Posterior vena cava (tissue), 2 donors: ENCODE measurements at regions not wholly inside any gene's neighbourhood (a gene's known extent, or its start where the extent isn't known, plus 50 kb on each side); places are given as distances from the start of the nearest gene placed in this dataset.

Source experiments
- DNase-seq: peaks from one replicate; pipeline ENCODE4 v3.0.0-alpha.2; 2020; ENCODE audit warnings: low spot score
- intact Hi-C, 2 donors: fragments of 100-400 bp; cut with DNase I; formaldehyde crosslinking; loops; one replicate each; pipeline versions ENCODE4 v1.14.1 to v1.14.2; 2022 to 2023
- donor health status: DM: yes; HTN: yes; CAD: no.
- donor health status: DM: yes; HTN: yes; CAD: no.

DNA sequence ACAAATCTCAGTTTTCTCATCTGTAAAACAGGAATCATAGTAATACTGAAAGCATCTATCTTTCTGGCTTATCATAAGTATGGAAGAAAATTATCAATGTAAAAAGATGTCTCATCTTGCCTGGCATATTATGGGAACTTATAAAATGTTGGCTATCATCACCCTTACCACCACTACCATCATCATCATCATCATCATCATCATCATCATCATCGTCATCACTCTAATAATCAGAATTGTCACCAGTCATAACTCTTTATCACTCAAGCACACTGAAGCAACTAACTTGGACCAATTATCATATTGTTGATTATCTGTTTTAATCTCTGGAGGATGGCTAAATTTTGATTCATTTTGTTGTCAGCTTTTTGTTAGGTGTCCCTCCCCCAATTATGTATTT, 825.4 kb downstream of the SORCS3 start:
- intact Hi-C loops = no loop called here

DNA sequence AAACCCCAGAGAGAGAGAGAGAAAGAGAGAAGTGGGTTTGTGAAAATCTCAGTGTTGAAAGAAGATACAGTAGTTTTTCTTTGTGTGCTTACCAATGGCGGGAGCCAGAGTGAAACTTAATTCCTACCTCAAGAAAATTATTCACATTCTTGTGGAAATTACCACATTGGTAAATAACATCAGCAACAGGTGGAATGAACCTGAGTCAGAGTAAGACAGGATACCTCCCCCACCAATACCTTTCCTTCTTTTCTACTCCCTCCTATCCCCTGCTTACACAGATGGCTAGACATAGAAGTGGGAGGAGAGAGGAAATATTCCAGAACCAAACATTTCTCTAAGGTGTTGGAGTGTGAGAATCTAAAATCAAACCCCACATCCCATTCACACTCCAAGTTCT, 793.9 kb downstream of the SORCS3 start:
- intact Hi-C loops = no loop called here

More for the DNA sequence above, 825.4 kb downstream of the SORCS3 start:
- no peak for DNase-seq

DNA sequence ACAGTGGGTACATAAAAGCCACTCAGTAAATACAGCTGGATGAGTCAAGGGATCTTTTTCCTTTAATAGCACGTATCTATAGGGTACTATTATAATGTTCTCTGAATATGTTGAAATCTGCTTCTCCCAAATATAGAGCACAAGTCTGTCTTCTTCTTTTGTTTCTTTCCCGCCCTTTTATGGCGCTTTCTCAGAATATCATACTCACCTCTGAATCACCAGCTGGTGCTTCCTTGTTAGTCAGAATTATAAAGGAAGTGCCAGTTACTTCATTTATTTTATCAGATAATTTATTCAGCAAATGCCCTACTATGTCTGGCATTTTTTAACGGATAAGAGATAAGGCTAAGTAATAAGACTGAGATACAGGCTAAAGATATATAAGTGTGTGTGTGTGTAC, 772.9 kb downstream of the SORCS3 start:
- no peak for DNase-seq
- intact Hi-C loops = no loop called here

More for the DNA sequence above, 793.9 kb downstream of the SORCS3 start:
- DNase-seq = no peak

DNA sequence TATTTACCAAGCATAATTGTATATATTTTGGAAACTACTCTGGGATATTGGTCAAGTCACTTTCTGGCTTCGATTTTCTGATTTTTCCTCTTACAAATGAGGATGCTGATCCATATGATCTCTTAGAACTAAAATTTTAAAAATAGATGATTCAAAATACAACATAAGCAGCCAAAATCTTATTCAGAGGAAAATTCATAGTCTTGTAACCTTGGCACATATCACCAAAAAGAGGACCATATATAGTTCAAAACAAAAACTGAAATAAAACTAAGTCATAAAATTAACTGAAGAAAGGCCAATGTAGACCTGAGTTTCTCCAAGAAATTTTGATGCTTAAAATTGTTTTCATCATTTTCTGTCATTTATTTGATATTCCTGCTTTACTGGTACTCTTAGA, 768.3 kb downstream of the SORCS3 start:
- no peak for DNase-seq
- intact Hi-C loops = no loop called here

DNA sequence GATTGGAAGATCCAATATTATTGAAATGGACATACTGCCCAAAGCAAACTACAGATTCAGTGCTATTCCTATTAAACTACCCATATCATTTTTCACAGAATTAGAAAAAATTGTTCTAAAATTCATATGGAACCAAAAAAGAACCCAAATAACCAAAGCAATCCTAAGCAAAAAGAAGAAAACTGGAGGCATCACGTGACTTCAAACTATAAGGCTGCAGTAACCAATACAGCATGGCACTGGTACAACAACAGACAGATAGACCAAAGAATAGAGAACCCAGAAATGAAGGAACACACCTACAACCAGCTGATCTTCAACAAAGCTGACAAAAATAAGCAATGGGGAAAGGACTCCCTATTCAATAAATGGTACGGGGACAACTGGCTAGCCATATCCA, 765.4 kb downstream of the SORCS3 start:
- no peak for DNase-seq

DNA sequence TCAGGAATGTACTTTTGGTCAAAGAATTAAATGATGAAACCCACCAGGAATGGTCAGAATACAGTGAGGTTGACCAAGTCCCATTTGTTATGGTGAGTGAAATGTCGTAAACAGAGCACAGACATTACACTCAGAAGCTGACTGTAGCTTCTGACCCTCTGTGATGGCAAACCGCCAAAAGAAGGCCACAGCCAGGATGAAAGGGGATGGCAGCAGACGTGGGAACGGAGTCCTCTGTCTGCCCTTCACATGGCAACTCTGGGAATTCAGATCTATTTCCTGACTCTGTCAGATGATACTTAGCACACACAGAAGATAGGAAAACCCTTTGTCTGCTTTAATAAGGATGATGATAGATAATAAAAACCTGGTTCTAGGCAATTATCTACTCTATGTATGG, 757.1 kb downstream of the SORCS3 start:
- intact Hi-C loops = no loop called here
- no peak for DNase-seq

More for the DNA sequence above, 765.4 kb downstream of the SORCS3 start:
- intact Hi-C loops = no loop called here

DNA sequence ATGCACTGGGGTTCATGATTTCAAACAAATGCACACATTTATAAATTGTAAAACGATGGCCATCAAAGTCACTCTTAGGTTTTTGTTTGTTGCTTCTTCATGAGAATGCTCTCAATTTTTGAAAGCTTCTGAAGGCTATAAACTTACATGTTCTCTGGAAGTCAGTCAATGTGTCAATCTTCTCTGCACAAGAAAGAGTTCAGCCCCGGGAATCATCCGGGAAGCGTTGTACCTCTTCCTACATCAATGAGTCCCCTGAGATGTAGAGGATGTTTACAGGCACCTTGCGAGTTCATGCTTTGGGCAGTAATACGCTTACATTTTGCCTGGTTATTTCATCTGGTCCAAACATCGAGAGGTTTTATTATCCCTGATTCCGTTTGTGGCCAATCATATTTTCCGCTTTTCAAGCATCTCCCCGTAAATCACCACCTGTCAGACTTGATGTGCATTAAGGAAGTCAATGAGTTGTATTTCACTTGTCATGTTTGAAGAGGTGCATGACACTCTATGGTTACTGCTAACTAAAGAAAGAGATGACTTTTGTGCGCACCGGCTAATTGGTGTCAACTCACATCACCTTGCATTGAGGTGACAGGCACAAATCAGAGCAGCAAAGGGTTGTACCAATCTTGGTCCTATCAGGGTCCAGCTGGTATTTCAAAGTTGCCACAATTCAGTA, 750.7 kb downstream of the SORCS3 start:
- DNase-seq = no peak
- intact Hi-C loops = no loop called here

DNA sequence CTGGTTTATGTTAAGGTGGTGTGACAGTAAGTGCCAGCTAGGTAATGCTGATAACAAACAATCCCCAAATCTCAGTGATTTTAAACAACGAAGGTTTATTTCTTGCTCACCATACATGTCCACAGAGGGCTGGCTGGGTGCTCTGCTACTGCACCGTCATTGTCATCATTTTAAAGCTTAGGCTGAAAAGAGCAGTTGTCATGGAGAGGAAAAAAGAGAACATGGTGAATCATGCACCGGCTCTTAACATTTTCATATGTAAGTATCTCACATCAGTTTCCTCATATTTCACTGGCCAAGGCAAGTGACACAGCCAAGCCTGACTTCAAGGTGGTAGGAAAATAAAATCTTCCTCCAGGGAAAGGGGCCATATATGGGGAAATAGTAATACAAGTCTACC, 746.9 kb downstream of the SORCS3 start:
- DNase-seq = no peak
- intact Hi-C loops = no loop called here

DNA sequence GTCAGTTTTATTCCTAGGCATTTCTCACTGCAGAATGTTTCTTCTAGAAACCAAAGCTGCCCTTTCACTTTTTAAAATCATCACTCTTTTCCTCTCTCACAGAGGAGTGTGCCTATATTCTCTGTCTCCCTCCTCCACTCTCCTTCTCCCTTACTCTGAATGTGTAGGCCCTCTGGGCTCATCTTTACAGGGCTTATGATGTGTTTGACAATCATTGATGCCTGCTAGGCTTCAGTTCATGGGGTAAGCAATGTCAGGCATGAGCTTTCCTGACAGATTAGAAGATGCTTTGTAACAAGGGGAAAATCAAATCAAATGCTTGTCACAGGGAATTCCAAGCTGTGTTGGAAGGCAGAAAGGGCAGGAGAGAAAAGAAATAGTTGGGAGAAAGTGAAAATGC, 742.9 kb downstream of the SORCS3 start:
- no peak for DNase-seq
- intact Hi-C loops = no loop called here

DNA sequence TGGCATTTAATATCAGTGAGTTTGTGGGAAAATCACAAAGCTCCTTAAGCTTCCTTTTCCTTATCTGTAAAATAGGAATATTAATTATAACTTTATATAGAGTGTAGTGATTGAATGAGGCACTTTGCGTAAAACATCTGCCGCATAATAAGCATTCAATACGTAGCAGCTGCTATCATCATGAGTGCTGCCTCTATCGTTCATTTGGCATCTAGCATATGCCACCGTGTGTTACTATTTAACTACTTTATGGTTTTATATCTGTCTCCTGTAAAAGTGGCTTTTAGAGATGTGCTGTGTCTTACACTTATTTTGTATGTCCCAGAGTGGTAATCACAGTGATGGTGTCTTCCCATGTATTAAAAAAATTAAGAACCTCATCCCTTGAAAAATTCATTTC, 729.6 kb downstream of the SORCS3 start:
- intact Hi-C loops = no loop called here
- no peak for DNase-seq

DNA sequence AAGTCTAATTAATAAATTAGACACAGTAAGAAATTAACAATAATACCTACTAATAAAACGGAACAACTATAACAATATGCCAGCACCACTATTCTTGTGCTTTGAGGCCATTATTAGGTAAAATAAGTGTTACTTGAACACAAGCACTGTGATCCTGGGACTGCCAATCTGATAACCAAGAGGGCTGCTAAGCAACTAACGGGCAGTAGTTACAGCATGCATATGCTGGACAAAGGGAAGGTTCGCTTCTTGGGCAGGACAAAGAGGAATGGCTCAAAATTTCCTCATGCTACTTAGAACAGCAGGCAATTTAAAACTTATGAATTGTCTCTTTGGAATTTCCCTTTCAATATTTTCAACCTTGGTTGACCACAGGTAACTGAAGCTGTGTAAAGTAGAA, 718.6 kb downstream of the SORCS3 start:
- intact Hi-C loops = no loop called here
- no peak for DNase-seq

DNA sequence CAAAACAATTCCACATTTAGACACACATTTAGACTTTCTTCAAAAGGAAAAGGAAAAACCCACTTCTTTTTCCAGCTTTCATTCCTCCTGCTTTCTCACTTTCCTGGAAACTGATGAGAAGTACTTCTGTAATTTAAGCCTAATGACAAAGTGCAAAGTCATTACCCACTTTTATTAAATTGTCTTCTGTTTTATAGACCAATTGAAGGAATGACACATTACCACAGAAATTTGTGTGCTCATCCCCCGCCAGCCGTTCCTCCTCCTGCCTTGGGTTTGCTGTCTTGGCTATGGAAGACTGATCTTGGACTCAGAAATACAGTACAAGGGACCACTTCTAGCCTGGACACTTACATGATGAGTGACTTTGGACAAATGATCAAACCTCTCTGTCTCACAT, 717.8 kb downstream of the SORCS3 start:
- no peak for DNase-seq
- intact Hi-C loops = no loop called here

DNA sequence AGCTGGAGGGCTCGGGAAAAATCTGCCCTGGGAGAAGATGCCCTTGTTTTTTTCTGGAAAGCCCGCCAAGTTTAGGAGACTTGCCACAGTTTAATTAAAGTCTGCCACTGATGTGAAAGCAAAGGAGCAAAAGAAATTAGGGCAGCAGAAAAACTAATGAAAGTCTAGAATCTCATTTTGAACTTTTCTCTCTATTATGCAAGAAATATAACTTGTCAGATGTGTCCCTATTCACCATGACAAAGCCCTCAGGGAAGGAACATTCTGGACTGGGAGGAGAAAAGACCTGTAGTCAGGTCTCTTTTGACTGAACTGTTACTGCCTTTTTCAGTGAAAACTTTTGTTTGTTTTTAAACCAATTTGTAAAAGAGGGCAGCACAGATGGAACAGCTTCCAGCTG, 715.5 kb downstream of the SORCS3 start:
- DNase-seq = no peak
- intact Hi-C loops = no loop called here

DNA sequence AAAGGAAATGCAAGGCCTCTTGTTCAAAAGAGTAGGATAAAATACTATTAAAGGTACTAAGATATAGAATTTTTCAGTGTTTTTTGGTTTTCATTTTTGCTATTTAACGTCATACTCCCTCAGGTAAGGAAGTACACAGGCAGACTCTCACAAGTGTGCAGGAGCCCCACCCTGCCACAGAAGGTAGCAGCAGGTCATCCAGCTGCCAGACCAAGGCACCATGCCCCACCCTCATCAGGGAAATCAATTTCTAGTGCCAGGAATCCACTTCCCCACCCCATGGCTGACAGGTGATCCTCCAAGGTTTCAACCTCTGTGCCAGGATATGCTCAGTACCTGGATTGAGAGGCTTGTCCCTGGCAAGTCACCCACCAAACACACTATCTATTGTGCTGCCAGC, 712.9 kb downstream of the SORCS3 start:
- no peak for DNase-seq
- intact Hi-C loops = no loop called here

DNA sequence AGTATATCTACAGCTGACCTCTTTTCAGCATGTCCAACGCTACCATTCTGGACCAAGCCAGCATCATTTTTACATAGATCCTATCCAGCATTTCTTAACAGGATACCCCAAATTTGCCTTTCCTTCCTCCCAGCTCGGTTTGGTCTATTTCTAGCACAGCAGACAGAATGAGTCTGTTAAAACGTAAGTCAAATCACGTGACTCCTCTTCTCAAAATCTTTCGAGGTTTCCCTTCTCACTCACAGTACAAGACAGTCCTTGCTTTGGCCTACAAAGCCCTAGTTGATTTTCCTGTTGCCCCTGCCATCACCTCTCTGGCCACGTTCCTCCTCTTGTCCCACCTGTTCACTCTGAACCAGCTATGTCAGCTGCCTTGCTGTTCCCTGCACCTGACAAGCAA, 711.7 kb downstream of the SORCS3 start:
- DNase-seq = no peak
- intact Hi-C loops = no loop called here

DNA sequence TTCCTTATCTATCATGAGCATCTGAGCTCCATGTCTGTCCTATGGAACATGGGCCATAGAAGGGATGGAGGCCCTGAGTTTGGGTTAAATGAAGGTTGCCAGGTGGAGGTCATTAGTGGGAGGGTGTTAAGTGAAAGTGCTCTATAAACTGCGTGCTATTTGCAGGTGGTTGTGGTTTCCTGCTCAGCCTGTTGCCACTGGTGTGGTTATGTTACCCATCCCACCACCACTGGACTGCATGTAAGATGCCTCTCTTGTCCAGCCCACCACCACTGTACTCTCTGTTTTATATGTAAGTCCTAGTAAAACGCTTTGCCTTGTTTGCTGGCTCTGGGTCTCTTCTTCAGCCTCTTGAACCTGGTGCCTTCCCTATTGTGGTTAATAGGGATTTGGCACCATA, 711.2 kb downstream of the SORCS3 start:
- DNase-seq = no peak
- intact Hi-C loops = no loop called here

DNA sequence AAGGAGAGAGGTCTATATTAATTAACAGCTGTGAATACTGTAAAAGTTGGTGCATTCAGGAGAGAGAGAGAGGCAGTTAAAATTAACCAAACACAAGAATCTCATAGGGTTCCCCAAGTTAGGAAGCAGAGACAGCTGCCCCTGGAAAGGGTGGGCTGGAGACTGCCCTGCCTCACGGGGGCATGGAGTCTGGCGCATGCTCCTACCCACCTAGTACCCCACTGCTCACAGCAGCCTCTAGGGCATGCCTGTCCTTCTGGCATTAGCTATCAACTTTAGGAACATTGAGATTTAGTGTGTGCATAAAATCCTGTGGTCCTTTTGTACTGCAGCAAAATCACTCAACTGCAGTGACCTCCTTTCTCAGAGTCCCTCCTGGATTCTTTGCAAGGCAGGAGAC, 710.1 kb downstream of the SORCS3 start:
- no peak for DNase-seq
- intact Hi-C loops = no loop called here

DNA sequence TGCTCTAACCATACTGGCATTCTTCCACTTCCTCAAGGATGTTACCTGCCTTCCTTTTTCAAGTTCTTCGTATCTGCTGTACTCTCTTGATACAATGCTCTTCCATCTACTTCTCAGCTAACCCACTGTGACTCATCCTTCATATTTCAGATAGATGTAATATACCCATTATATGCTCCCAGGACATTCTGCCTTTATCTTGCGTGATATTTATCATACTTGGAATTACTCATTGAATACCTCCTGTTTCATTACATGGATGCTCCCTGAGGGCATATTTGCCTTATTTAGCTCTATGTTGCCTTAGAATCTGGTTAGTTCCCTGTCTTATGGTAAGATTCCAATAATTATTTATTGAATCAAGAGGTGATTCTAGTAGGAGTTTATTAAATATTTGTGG, 706.4 kb downstream of the SORCS3 start:
- DNase-seq = no peak
- intact Hi-C loops = no loop called here

DNA sequence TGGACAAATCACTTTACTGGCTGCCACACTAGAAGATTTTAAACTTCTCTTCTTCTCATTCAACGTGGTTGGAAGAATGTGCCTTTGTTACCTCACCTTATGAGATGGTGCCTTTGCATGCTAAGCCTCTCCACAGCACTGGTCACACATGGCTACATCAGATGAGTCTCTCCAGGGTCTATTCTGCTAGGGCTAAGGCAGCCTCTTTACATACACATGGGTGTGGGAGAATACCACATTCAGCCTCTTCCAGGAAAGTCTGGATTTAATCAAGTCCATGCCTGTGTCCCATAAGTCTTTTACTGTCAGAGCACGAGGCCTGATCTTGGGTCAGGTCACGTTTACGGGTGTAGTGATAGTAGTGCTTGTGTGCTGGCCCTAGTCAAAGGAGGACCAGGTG, 701.5 kb downstream of the SORCS3 start:
- no peak for DNase-seq
- intact Hi-C loops = no loop called here

DNA sequence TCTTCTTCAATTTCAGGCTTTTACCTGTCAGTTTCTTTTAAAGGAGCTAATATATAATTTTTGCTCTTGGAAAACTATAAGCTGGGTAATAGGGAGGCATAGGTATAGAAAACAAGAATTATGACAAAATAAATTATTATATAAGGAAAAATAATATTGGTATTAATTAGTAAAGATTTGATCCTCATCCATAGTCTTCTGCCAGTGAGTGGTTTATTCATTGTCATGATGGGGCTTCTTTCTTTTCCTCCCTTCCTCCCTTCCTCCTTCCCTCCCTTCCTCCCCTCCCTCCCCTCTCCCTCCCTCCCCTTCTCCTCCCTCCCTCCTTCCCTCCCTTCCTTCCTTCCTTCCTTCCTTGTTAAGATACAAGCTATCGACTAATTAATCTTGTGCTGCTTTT, 698.6 kb downstream of the SORCS3 start:
- intact Hi-C loops = no loop called here
- no peak for DNase-seq

DNA sequence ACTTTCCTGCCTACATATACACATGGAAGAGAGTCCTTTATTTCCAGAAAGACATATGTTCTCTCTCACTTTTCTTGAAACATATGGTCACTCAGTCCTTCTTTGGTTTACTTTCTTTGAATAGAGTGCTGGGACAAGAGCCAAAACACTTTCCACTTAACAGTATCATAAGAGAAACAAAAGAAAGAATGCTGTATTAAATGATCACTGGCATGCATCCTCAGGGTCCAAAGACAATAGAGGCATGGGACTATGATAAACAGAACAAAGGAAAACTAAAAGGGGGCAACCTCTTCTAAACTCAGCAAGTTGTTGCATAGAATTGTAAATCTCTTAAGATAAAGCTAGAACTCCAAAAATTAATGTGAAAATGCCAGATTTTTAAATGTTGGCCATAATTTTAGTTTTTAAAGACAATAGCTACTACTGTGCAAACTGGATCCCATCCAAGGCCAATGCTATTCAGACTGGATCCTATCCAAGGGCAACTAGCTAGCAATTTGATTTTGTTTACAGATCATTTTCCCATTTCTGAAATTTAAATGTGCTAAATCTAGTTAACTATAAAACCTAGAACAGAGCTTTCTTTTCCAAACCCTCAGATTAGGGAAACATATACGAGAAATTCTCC, 687.5 kb downstream of the SORCS3 start:
- intact Hi-C loops = no loop called here
- no peak for DNase-seq
